ENCODE measurements at regions not wholly inside any gene's neighbourhood (a gene's known extent, or its start where the extent isn't known, plus 50 kb on each side); places are given as distances from the start of the nearest gene placed in this dataset.

GRCh38 chr13:44174769-44175425, 198.7 kb upstream of the SERP2 start:
- TF ChIP-seq CTCF (IDR thresholded peaks at IDR 0.05) = no peak
- no peak for TF ChIP-seq ZFX (IDR thresholded peaks at IDR 0.05; ENCODE audit: borderline replicate concordance)

Data from 22Rv1 (cell line).